Left forelimb (tissue), 1 donor: ENCODE measurements at regions not wholly inside any gene's neighbourhood (a gene's known extent, or its start where the extent isn't known, plus 50 kb on each side); places are given as distances from the start of the nearest gene placed in this dataset.
"Not testable (repeated sequence)": the region's sequence is repeated elsewhere in the genome, so short reads cannot be mapped to it uniquely, and the experiment has no call there.

ENCODE experiments used
- DNase-seq: peaks from one replicate; pipeline ENCODE4 v3.0.0-alpha.2; 2018; ENCODE audit warnings: low spot score

DNA sequence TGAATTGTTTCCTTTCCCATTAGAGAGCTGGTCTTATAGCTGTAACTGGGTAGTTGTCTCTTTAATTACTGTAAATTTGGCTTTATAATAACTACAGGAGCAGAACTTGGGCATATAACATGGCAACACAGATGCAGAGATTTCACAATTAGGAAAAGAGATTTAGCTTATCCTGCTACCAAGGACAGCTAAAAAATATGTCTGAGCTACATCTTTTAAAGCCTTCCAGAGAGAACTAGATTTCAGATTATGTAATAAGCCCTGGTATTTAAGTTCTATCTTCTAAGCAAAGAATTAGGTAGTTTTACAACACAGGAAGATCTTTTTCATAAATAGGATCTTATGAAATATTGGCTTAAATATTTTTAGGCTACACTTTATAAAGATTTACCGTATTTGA lies 313.8 kb downstream of the S1PR1 start:
- no peak for DNase-seq

- DNase-seq, result no peak
Measured at GRCh38 chr1:101566883-101567538, 330.2 kb downstream of the S1PR1 start.

GRCh38 chr1:101567582-101568189 lies 330.9 kb downstream of the S1PR1 start:
- DNase-seq, result no peak

DNA sequence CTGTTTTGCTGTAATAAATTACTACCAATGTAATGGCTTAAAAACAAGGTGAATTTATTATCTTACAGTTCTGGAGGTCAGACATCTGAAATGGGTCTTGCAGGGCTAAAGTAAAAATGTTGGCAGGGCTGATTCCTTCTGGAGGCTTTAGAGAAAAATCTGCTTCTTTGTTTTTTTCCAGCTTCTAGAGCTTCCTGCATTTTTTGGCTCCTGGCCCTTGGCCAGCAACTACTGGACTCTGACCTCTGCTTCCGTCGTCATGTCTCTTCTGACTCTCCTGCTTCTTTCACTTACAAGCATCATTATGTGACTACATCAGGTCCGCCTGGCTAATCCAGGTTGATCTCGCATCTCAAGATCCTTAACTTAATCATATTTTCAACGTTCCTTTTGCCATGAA lies 350.9 kb downstream of the S1PR1 start:
- DNase-seq, result peak; percentile 65

- no peak for DNase-seq
Measured at GRCh38 chr1:101588677-101589076, 351.9 kb downstream of the S1PR1 start.

GRCh38 chr1:101592845-101593244 lies 356.0 kb downstream of the S1PR1 start:
- no peak for DNase-seq

DNA sequence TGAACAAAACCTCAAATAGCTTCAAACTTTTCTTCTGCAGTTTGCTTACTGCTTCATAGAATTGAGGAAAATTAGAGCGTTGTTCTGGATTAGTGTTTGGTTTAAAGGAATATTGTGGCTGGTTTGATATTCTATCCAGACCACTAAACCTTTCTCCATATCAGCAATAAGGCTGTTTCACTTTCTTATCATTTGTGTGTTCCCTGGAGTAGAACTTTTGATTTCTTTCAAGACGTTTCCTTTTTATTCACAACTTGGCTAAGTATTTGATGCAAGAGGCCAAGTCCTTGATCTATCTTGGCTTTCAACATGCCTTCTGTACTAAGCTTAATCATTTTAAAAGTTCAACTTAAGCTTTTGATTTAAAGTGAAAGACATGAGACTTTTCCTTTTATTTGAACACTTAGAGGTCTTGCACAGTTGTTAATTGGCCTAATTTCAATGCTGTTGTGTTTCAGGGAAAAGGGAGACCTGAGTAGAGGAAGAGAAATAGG lies 359.1 kb downstream of the S1PR1 start:
- no peak for DNase-seq

- DNase-seq, result not testable (repeated sequence)
Measured at GRCh38 chr1:101600615-101601014, 363.8 kb downstream of the S1PR1 start.

- DNase-seq, result no peak
Measured at GRCh38 chr1:101603726-101604125, 366.9 kb downstream of the S1PR1 start.

DNA sequence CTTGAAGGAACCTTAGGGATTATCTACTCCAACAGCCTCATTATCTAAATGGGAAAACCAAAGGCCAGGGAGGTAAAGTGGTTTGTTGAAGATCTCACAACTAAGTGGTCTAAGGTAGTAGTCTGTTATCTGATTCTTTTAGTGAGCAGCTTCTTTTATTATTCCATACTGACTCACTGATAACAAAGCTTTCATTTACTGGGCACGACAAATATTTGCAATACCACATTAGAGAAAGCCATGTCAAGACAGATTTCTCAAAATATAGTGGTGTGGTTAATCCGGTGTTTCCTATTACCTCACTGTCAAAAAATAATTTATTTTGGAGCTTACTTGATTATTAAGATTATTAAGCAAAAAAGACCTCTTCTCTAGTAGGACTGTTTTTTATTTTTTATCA lies 369.1 kb downstream of the S1PR1 start:
- DNase-seq, result no peak

- DNase-seq, result no peak
Measured at GRCh38 chr1:101613546-101613945, 376.7 kb downstream of the S1PR1 start.

- DNase-seq, result no peak
Measured at GRCh38 chr1:101618900-101619299, 377.8 kb downstream of the OLFM3 start.

GRCh38 chr1:101632548-101633272 lies 364.0 kb downstream of the OLFM3 start:
- no peak for DNase-seq

GRCh38 chr1:101645810-101646209 lies 350.9 kb downstream of the OLFM3 start:
- no peak for DNase-seq

- no peak for DNase-seq
Measured at GRCh38 chr1:101652484-101652883, 344.2 kb downstream of the OLFM3 start.

DNA sequence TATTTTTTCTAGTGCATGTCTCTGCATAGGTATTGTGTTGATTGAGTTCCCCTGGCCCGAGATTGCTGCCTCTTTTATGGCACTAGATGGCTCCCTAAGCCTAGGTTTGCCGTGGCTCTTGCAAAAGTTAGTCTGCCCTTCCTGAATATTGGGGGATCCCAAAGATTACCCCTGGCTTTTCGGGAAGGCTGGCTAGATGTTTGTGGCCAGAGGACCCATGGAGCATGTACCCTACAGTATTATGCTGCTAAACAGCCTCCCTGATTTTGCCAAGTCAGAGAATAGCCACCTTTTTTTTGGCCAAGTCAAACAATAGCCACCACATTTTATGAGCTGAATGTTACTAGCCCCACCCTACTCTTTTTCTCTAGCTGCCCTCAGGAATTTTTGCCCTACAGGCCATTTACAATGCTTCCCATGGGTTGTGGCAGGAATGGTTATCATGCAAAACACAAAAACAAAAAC lies 343.2 kb downstream of the OLFM3 start:
- DNase-seq, result no peak

- no peak for DNase-seq
Measured at GRCh38 chr1:101664726-101665125, 332.0 kb downstream of the OLFM3 start.

GRCh38 chr1:101667761-101668160 lies 329.0 kb downstream of the OLFM3 start:
- no peak for DNase-seq

- no peak for DNase-seq
Measured at GRCh38 chr1:101683136-101683535, 313.6 kb downstream of the OLFM3 start.

DNA sequence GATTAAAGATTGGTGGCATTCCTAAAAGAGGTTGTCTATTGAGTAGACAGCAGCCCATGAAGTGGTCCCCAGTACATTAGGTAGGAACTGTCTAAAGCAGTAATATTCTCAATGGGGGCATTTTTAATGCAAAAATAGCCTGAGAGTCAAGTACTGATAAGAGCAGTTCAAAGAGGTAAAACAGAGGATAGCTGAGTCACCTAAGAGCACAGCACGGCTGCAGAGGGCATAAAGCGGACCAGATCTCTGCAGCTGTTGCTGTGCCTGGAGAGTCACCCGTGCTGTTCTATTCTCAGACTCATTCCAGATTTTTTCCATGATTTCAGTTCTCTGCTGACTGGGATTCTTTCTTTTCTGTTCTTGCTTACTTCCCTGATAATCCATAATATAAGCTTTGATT lies 313.2 kb downstream of the OLFM3 start:
- no peak for DNase-seq

DNA sequence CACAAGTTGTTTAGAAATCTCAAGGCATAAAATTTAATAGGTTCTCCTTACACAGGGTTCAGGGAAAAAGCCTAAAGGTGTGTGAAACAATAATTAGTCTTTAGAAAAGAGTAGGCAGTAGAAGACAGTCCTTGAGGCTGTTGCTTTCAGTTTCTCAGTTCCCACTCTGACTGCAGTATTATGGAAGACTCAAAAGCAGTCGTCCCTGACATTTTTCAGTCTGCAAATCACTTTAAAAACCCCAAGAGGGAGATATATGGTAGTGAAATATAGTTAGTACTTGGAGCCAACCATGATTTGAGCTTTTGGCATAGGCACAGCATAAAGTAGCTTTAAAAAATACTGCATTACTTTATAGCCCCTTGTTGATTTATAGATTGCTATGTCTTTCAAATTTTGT lies 299.7 kb downstream of the OLFM3 start:
- no peak for DNase-seq

DNA sequence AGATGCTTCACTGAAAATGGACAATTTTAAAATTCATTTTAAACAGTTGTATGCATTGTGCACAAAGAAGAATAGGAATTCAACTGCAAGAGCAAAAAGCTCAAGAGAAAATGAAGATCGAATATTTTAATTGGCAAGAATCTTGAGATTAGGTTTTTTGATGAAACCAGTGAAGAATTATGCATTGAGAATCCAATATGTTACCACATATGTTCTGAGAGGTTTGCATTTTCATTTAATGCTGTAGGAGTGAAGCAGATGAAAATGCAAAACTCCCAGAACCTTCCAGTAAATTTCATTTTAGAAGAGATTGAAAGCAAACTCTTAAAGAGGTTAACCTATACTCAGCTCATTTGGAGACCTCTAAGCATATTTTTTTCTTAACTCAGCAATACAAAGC lies 298.0 kb downstream of the OLFM3 start:
- DNase-seq, result no peak

GRCh38 chr1:101704895-101705294 lies 291.8 kb downstream of the OLFM3 start:
- DNase-seq, result no peak
